ENCODE measurements at regions not wholly inside any gene's neighbourhood (a gene's known extent, or its start where the extent isn't known, plus 50 kb on each side); places are given as distances from the start of the nearest gene placed in this dataset.

GRCh38 chr3:106339551-106339950 lies 470.7 kb upstream of the CBLB start:
- TF ChIP-seq CTCF (conservative IDR thresholded peaks at IDR 0.05) (no peak), ZFX (IDR thresholded peaks at IDR 0.05) (no peak)
